GM18508 (cell line): ENCODE measurements at regions not wholly inside any gene's neighbourhood (a gene's known extent, or its start where the extent isn't known, plus 50 kb on each side); places are given as distances from the start of the nearest gene placed in this dataset.
"Not testable (repeated sequence)": the region's sequence is repeated elsewhere in the genome, so short reads cannot be mapped to it uniquely, and the experiment has no call there.

Experiments used
- ATAC-seq: cut with Tn5 transposase; IDR thresholded peaks from one replicate; pipeline ENCODE4 v1.9.1; 2021; ENCODE audit warnings: moderate number of reproducible peaks; ENCODE audit not compliant: insufficient read depth, unreplicated experiment

DNA sequence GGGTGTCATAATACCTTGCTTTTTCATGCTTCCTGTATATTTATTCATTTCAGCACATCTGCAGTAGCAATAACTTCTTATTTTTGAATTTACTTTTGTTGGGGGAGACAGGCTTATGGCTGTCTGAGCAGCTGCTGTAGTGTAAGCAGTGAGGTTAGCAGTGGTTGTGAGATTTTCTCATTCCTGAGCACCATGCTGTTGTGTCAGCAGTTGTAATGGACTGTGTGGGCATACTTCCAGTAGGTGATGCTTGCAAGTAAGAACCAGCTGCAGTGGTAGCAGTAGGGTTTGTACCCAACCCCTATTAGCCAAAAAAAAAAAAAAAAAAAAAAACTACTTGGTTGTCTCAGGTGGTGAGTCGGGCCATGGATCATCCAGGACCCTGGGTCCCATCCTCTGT is 311.6 kb downstream of the NUF2 start:
- no peak for ATAC-seq

- not testable (repeated sequence) for ATAC-seq
Observed at GRCh38 chr1:163645676-163646075, 323.9 kb downstream of the NUF2 start.

- ATAC-seq: no peak
Observed at GRCh38 chr1:163650624-163651023, 328.9 kb downstream of the NUF2 start.

- ATAC-seq: no peak
Observed at GRCh38 chr1:163652441-163652840, 330.7 kb downstream of the NUF2 start.

GRCh38 chr1:163655565-163655964 is 333.8 kb downstream of the NUF2 start:
- ATAC-seq: no peak

DNA sequence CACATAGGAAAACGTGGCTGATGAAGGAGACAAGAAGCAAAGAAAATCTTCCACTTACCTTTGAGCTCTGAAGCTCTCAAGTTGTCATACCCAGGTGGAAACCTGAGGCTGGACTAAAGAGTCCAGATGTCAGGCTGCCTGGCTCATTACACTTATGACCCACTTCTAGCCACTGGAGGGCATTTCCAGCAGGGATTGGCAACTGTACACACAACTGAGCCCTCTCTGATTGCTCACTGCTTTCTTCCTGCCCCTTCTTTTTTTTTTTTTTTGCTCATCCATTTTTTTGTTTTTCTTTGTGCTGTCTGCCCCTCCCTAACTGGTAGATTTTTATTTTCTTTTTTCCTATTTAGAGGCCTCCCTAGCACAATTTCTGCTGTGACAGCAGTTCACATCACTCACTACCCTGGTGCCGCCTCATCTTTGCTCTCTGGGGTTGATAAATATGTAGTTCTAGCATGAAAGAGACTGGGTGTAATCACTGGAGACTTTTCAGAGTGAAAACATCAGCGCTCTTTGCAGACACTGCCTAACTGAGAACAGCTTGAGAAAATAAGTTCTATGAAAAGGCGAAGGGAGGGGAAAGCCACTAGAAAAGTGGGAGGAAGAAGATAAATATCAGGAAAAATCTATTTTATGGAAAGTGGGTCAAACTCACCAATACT is 334.5 kb downstream of the NUF2 start:
- ATAC-seq: no peak

GRCh38 chr1:163657719-163658118 is 336.0 kb downstream of the NUF2 start:
- ATAC-seq: no peak

DNA sequence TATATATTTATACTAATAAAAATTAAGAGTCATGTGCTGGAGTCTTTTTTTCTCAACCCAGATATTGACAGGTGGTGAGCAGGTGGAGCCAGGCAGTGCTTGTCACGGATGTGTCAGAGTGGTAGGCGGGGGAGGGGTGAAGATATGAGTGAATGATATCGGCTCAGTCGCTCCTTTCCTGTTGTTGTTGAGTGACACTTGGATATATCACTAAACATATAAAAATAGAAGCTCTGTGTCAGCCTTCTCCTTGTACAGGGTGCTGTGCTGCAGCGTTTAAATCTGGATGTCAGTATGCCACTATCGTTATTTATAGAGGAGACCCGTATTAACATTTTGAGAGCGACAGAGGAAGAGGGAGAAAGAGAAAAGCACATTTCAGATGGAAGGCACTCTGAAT is 339.6 kb downstream of the NUF2 start:
- ATAC-seq: no peak

DNA sequence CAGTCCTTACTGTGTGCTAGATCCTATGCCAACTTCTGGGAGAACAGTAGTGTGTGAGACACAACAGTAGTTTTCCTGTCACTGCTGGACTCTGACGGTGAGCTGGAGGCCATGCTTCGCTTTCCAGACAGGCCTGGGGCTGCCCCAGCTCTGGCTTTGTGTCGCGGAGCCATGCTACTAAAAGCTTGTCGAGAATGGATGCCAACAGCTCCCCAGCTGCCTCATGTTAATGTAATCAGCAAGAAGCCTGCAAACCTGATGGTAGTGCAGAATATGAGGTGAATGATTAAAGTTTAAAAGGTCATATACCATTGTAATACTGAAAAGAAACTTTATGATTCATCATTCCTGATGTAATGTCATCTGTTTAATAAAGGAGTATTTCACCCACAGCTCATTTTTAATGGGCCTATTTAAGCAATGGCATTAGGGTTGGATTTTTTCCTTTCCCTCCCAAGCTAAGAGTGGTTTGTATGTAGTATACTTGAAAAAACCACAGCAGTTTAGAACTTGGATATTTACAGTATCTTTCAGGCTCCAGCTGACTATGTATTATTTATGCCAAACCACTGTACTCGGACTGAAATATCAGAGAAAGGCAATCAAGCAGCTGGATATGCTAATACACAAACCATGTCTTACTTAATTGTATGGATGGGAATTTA is 343.0 kb downstream of the NUF2 start:
- ATAC-seq: no peak

- no peak for ATAC-seq
Observed at GRCh38 chr1:163668472-163668871, 346.7 kb downstream of the NUF2 start.

DNA sequence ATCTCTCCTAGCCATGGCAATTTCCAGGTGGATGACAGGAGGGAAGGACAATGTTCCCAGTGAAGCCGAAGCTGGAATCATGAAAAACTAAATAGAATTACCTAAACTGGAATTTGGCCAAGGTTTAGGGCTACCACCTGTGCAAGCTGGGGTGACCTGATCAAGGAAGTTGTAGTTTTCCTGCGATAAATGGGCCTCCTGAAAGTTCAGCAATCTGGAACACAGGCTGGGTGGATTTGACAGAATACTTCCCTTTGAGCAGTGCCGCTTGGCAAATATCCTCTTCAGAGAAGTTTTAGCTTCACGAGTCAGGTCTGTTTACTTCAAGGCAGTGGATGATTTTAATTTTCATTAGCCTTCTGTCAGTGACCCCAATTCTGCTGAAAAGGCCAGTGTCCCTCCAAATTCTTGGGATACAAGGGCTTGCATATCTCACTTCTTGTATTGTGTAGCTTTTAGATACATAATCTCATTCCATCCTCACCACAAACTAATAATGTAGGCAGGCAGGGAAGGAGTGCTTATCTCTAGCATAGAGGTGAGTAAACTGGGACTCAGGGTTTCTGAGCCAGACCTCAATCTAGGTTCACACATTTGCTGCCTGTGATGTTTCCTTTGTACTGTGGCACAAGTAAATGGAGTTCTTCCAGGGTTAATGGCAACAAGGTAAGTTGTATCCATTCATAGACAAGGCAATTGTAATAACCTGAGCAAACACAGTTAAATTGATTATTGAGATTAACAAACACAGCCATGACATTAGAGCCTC is 349.4 kb downstream of the NUF2 start:
- ATAC-seq: no peak

GRCh38 chr1:163672976-163673758 is 351.4 kb downstream of the NUF2 start:
- ATAC-seq: no peak

DNA sequence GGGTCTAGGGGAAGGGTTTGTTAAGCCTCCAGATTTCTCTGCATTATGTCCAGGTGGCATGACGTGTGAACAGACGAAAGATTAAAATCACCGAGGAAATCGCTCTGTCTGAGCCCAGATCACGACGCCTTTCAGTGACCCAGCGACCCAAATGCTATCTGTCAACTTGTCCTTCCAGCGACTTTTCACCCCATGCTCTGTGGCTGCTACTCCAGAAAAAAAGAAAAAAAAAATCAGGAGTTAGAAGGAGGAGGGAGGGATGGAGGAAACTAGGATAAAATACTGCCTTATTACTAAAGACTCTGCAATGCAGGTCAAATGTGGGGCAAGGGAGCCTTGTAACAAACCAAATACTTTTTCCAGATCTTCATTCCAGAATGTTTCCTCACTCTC is 352.0 kb downstream of the NUF2 start:
- no peak for ATAC-seq

DNA sequence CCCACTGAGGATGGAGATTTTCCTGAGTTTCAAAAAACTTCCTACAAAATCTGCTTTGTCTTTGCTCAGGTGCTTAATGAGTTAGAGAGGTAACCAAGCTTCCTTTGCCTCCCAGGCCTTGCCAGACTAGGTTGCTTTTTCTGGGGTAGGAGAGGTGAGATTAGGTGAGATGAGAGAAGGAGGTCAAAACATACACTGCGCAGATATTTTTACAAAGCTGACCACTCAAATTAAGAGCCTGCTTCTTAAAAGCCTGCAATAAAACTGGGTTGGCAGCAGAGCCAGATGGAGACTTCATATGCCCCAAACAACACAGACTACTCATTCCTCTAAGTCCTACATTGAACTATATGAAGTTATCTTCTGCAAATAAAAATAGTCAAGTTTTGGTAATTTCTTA is 352.5 kb downstream of the NUF2 start:
- no peak for ATAC-seq

- no peak for ATAC-seq
Observed at GRCh38 chr1:163684785-163685184, 363.0 kb downstream of the NUF2 start.

GRCh38 chr1:163692266-163692665 is 370.5 kb downstream of the NUF2 start:
- no peak for ATAC-seq

DNA sequence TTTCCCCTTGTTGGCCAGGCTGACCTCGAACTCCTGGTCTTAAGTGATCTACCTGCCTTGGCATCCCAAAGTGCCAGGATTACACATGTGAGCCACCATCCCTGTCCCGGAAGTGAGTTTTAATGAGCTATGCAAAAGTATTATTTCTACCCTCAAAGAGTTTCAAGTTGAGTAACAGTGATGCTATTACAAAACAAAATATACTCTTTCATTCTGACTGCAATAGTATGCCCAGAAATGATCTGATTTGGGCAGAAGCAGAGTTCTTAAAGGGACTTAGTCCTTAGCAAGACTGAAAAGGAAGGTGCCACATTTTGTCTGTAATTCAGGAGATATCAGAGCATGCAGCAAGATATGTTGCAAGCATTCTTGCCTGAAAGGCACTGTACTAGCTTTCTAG is 375.4 kb downstream of the NUF2 start:
- no peak for ATAC-seq

DNA sequence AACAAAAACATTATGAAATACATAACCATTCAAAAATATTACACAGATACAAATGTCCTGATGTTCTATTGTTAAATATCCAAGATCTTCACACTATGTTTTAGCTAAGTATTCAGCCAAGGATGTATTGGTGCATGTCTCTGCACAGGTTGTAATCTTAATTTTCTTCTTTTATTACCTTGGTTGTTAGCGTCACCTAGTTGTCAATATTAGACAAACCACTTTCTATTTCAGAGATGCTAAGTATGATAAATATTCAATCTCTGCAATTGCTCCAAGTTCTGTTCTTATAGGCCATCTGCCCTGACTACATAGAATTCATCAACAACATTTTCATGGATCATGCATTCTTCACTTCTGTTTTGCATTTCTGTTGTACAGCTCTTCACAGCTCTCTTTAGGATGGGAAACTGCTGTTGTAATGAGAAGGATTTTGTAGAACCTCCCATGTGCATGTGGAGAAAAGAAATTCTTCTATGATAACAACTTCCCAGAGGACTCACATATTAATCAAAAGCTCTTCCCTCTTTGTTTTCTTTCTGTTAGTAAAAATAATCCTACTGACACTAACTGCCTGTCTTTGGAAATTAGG is 380.1 kb downstream of the NUF2 start:
- ATAC-seq: no peak

DNA sequence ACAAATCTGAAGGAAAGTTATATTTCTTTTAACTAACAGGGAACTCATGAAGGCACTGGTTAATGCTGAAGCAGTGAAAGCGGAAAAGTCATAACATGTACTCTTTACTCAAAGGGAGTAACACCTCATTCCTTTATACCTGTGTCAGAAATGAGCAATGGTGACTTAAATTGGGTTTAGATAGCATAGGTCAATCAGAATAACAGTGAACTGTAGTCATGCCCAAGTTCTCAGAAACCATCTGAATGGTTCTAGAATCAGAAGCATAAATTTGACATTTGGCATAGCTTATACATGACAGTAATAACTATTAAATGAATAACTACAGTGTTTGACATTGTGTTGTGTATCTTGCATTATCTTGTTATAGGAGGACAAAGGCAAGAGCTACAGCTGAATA is 382.0 kb downstream of the NUF2 start:
- ATAC-seq: no peak

DNA sequence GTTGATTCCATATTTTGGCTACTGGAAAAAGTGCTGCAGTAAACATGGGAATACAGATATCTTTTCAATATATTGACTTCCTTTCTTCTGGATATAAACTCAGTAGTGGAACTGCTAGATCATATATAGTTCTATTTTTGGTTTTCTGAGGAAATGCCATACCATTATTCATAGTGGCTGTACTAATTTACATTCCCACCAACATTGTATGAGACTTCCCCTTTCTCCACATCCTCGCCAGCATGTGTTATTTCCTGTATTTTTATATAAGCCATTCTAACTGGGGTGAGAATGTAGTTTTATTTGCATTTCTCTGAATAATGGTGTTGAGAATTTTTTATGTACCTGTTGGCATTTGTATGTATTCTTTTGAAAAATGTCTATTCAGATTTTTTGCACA is 385.2 kb downstream of the NUF2 start:
- no peak for ATAC-seq
